ENCODE measurements at regions not wholly inside any gene's neighbourhood (a gene's known extent, or its start where the extent isn't known, plus 50 kb on each side); places are given as distances from the start of the nearest gene placed in this dataset.

DNA sequence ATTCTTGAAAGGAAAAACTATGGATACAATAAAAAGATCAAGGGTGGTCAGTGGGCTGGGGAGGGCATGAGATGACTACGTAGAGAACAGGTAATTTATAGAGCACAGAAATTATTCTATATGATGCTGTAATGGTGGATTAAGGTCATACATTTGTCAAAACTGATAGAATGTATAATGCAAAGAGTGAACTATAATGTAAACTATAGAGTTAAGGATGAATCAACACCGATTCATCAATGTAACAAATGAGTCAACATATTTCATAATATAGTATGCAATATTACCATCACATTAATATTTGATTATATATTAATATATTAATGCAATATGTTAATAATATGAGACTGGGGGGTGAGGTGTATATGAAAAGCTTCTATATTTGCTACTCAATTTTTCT, 555.6 kb upstream of the POT1 start:
- Mint-ChIP-seq H3K4me3 (no peak overlapping the region), H3K36me3 (ENCODE audit: low read depth) (no peaks in the 10 kb centered on the region), H3K27me3 (ENCODE audit: insufficient read depth, low read depth, poor library complexity) (no peaks in the 10 kb centered on the region), H3K27ac (no peak overlapping the region), H3K4me1 (no peaks in the 10 kb centered on the region), H3K9me3 (no peaks in the 10 kb centered on the region)
- Histone ChIP-seq H3K79me2 (replicated peaks; ENCODE audit: insufficient read depth) (no peaks in the 10 kb centered on the region), H3K4me1 (ENCODE audit: insufficient read depth) (no peaks in the 10 kb centered on the region), H3K4me3 (no peak overlapping the region), H3K9me2 (ENCODE audit: insufficient read depth) (no peaks in the 10 kb centered on the region), H3K4me2 (no peak overlapping the region), H3K27me3 (ENCODE audit: insufficient read depth) (no peaks in the 10 kb centered on the region), H2AFZ (no peak overlapping the region), H3K27ac (ENCODE audit: low read depth) (no peak overlapping the region), H3K36me3 (ENCODE audit: insufficient read depth) (no peaks in the 10 kb centered on the region), H4K20me1 (replicated peaks; ENCODE audit: insufficient read depth) (no peaks in the 10 kb centered on the region), H3F3A (replicated peaks; ENCODE audit: low read depth) (no peaks in the 10 kb centered on the region)
- ATAC-seq (no peak), DNase-seq (ENCODE audit: low spot score) (no peak)
- TF ChIP-seq ETS1 (IDR thresholded peaks at IDR 0.05), result no peak
- no peak for TF ChIP-seq NANOG (IDR thresholded peaks at IDR 0.05; ENCODE audit: borderline replicate concordance)
- no peak for TF ChIP-seq ZNF462 (CRISPR knock-in tag; IDR thresholded peaks at IDR 0.05)
- TF ChIP-seq EZH2 (IDR thresholded peaks at IDR 0.05; ENCODE audit: low read depth, unreplicated experiment), result no peak
- no peak for TF ChIP-seq JUNB (IDR thresholded peaks at IDR 0.05; ENCODE audit: unreplicated experiment)
- TF ChIP-seq CREB1 (CRISPR knock-in tag; IDR thresholded peaks at IDR 0.05; ENCODE audit: low read depth), result no peak
- TF ChIP-seq CTCF (conservative IDR thresholded peaks at IDR 0.05; ENCODE audit: low read depth in 2 of 2), result no peak
- no peak for TF ChIP-seq ZNF331 (CRISPR knock-in tag; IDR thresholded peaks at IDR 0.05; ENCODE audit: low read depth)
- TF ChIP-seq, protein P1, sequence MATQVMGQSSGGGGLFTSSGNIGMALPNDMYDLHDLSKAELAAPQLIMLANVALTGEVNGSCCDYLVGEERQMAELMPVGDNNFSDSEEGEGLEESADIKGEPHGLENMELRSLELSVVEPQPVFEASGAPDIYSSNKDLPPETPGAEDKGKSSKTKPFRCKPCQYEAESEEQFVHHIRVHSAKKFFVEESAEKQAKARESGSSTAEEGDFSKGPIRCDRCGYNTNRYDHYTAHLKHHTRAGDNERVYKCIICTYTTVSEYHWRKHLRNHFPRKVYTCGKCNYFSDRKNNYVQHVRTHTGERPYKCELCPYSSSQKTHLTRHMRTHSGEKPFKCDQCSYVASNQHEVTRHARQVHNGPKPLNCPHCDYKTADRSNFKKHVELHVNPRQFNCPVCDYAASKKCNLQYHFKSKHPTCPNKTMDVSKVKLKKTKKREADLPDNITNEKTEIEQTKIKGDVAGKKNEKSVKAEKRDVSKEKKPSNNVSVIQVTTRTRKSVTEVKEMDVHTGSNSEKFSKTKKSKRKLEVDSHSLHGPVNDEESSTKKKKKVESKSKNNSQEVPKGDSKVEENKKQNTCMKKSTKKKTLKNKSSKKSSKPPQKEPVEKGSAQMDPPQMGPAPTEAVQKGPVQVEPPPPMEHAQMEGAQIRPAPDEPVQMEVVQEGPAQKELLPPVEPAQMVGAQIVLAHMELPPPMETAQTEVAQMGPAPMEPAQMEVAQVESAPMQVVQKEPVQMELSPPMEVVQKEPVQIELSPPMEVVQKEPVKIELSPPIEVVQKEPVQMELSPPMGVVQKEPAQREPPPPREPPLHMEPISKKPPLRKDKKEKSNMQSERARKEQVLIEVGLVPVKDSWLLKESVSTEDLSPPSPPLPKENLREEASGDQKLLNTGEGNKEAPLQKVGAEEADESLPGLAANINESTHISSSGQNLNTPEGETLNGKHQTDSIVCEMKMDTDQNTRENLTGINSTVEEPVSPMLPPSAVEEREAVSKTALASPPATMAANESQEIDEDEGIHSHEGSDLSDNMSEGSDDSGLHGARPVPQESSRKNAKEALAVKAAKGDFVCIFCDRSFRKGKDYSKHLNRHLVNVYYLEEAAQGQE (IDR thresholded peaks at IDR 0.05; ENCODE audit: unreplicated experiment), result no peak
- no peak for TF ChIP-seq ZNF114 (CRISPR knock-in tag; IDR thresholded peaks at IDR 0.05)
- no peak for TF ChIP-seq STAT1 (IDR thresholded peaks at IDR 0.05; ENCODE audit: unreplicated experiment)
- no peak for TF ChIP-seq EZH2phosphoT487 (IDR thresholded peaks at IDR 0.05; ENCODE audit: unreplicated experiment)
- TF ChIP-seq POLR2AphosphoS5 (IDR thresholded peaks at IDR 0.05; ENCODE audit: low read depth), result no peak

Data from GM23338 (cell line).